ENCODE measurements at regions not wholly inside any gene's neighbourhood (a gene's known extent, or its start where the extent isn't known, plus 50 kb on each side); places are given as distances from the start of the nearest gene placed in this dataset.

- ChIA-PET POLR2A (ENCODE audit: low non-redundant PET) (no interaction called here), CTCF (no interaction called here)
- intact Hi-C loops (cut with micrococcal nuclease; ENCODE audit: unreplicated experiment): no loop called here
- no peaks in the 10 kb centered on the region for H3K36me3 ChIP-seq (ENCODE audit: insufficient read depth, low read length, poor library complexity, severe bottlenecking)
- no TSS peak for BruUV-seq (replicated peaks)
- no peaks in the 10 kb centered on the region for H3K4me1 ChIP-seq (ENCODE audit: insufficient read depth, low read length, poor library complexity, severe bottlenecking)
- TF ChIP-seq EZH2 (IDR thresholded peaks at IDR 0.05; ENCODE audit: borderline replicate concordance, low read depth, low read length, poor library complexity, severe bottlenecking) (no peak), CTCF (conservative IDR thresholded peaks at IDR 0.05; ENCODE audit: low read depth, low read length) (no peak)
- no peak overlapping the region for H3K4me3 ChIP-seq (ENCODE audit: low read depth, low read length, poor library complexity, severe bottlenecking)
- peaks cover 1% of the 10 kb centered on the region for H3K9me3 ChIP-seq (ENCODE audit: low read depth, low read length, poor library complexity, severe bottlenecking)
- no peaks in the 10 kb centered on the region for H3K27me3 ChIP-seq (replicated peaks; ENCODE audit: insufficient read depth, low read depth, low read length, poor library complexity)
- no peak overlapping the region for H3K27ac ChIP-seq (ENCODE audit: low read depth, low read length, poor library complexity, severe bottlenecking)
- DNase-seq (ENCODE audit: low spot score): no peak
These were observed 110.8 kb upstream of the ELAC2 start for GRCh38 chr17:13128676-13129075.

GRCh38 chr17:13127921-13128602 lies 110.2 kb upstream of the ELAC2 start:
- Histone ChIP-seq H3K4me3 (ENCODE audit: low read depth, low read length, poor library complexity, severe bottlenecking) (no peak overlapping the region), H3K27me3 (replicated peaks; ENCODE audit: insufficient read depth, low read depth, low read length, poor library complexity) (no peaks in the 10 kb centered on the region), H3K9me3 (ENCODE audit: low read depth, low read length, poor library complexity, severe bottlenecking) (no peaks in the 10 kb centered on the region), H3K36me3 (ENCODE audit: insufficient read depth, low read length, poor library complexity, severe bottlenecking) (no peaks in the 10 kb centered on the region), H3K4me1 (ENCODE audit: insufficient read depth, low read length, poor library complexity, severe bottlenecking) (no peaks in the 10 kb centered on the region), H3K27ac (ENCODE audit: low read depth, low read length, poor library complexity, severe bottlenecking) (no peak overlapping the region)
- ChIA-PET CTCF (no interaction called here), POLR2A (ENCODE audit: low non-redundant PET) (no interaction called here)
- no TSS peak for BruUV-seq (replicated peaks)
- no peak for DNase-seq (ENCODE audit: low spot score)
- no peak for TF ChIP-seq CTCF (conservative IDR thresholded peaks at IDR 0.05; ENCODE audit: low read depth, low read length)
- no peak for TF ChIP-seq EZH2 (IDR thresholded peaks at IDR 0.05; ENCODE audit: borderline replicate concordance, low read depth, low read length, poor library complexity, severe bottlenecking)
- intact Hi-C loops (cut with micrococcal nuclease; ENCODE audit: unreplicated experiment): no loop called here

- Histone ChIP-seq H3K36me3 (ENCODE audit: insufficient read depth, low read length, poor library complexity, severe bottlenecking) (no peaks in the 10 kb centered on the region), H3K9me3 (ENCODE audit: low read depth, low read length, poor library complexity, severe bottlenecking) (no peaks in the 10 kb centered on the region), H3K27me3 (replicated peaks; ENCODE audit: insufficient read depth, low read depth, low read length, poor library complexity) (no peaks in the 10 kb centered on the region), H3K4me1 (ENCODE audit: insufficient read depth, low read length, poor library complexity, severe bottlenecking) (no peaks in the 10 kb centered on the region), H3K4me3 (ENCODE audit: low read depth, low read length, poor library complexity, severe bottlenecking) (no peak overlapping the region), H3K27ac (ENCODE audit: low read depth, low read length, poor library complexity, severe bottlenecking) (no peak overlapping the region)
- no TSS peak for BruUV-seq (replicated peaks)
- CTCF ChIA-PET: no interaction called here
- TF ChIP-seq EZH2 (IDR thresholded peaks at IDR 0.05; ENCODE audit: borderline replicate concordance, low read depth, low read length, poor library complexity, severe bottlenecking) (no peak), CTCF (conservative IDR thresholded peaks at IDR 0.05; ENCODE audit: low read depth, low read length) (no peak)
- POLR2A ChIA-PET (ENCODE audit: low non-redundant PET): no interaction called here
- intact Hi-C loops (cut with micrococcal nuclease; ENCODE audit: unreplicated experiment): no loop called here
- no peak for DNase-seq (ENCODE audit: low spot score)
These were observed 103.0 kb upstream of the ELAC2 start for GRCh38 chr17:13120864-13121263.

All from A673 (cell line).